ACC112 (cell line): ENCODE measurements at regions not wholly inside any gene's neighbourhood (a gene's known extent, or its start where the extent isn't known, plus 50 kb on each side); places are given as distances from the start of the nearest gene placed in this dataset.

ENCODE experiments used
- H2AFZ ChIP-seq: fragments of 200-600 bp; sonication (generic); one replicate; pipeline ENCODE4 v1.6.0; 2017; ENCODE audit warnings: antibody characterized with exemption, low read length; ENCODE audit not compliant: unreplicated experiment
- H3K27ac ChIP-seq: fragments of 200-600 bp; sonication (generic); 2 replicates; pipeline ENCODE4 v1.5.1; 2014; ENCODE audit warnings: low read depth, mild to moderate bottlenecking, antibody characterized with exemption, low read length, moderate library complexity
- H3K27me3 ChIP-seq: fragments of 200-600 bp; sonication (generic); 2 replicates; pipeline ENCODE4 v1.6.1; 2014; ENCODE audit warnings: mild to moderate bottlenecking, antibody characterized with exemption, low read length, moderate library complexity, mixed read lengths; ENCODE audit not compliant: insufficient read depth
- H3K36me3 ChIP-seq: fragments of 200-600 bp; sonication (generic); 2 replicates; pipeline ENCODE4 v1.6.1; 2016; ENCODE audit warnings: mild to moderate bottlenecking, antibody characterized with exemption, low read length, moderate library complexity, mixed read lengths; ENCODE audit not compliant: insufficient read depth
- H3K4me1 ChIP-seq: fragments of 200-600 bp; sonication (generic); one replicate; pipeline ENCODE4 v1.6.1; 2016; ENCODE audit warnings: low read length, mixed read lengths; ENCODE audit not compliant: insufficient read depth, unreplicated experiment, control insufficient read depth
- H3K4me3 ChIP-seq: fragments of 200-600 bp; sonication (generic); 2 replicates; pipeline ENCODE4 v1.5.1; 2014; ENCODE audit warnings: mild to moderate bottlenecking, low read depth, low read length
- H3K79me2 ChIP-seq: fragments of 200-600 bp; sonication (generic); one replicate; pipeline ENCODE4 v1.6.0; 2016; ENCODE audit warnings: low read length; ENCODE audit not compliant: control insufficient read depth, unreplicated experiment, insufficient read depth

DNA sequence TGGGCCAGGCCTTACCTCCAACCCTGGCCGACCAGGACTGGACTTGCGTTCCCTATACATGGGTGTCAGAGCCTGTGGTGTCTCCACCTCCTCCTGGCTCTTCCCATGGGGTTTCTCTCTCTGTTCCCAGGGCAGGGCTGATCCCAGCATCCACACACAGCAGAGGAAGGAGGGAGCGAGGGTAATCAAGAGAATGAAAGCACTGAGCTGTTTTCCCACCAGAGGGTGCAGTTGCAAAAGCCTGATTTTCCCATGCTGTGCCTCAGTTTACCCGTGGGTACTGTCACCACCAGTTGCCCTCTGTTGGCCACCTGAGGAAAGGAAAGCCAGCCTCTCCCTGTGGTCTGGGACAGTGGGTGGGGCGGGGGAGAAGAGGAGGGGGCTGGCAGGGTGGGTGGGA is 249.7 kb upstream of the GSE1 start:
- Histone ChIP-seq H3K36me3 (no peaks in the 10 kb centered on the region), H3K4me1 (peaks cover 9% of the 10 kb centered on the region), H3K27me3 (no peaks in the 10 kb centered on the region), H2AFZ (no peak overlapping the region), H3K27ac (no peak overlapping the region), H3K4me3 (no peak overlapping the region), H3K79me2 (no peaks in the 10 kb centered on the region)

DNA sequence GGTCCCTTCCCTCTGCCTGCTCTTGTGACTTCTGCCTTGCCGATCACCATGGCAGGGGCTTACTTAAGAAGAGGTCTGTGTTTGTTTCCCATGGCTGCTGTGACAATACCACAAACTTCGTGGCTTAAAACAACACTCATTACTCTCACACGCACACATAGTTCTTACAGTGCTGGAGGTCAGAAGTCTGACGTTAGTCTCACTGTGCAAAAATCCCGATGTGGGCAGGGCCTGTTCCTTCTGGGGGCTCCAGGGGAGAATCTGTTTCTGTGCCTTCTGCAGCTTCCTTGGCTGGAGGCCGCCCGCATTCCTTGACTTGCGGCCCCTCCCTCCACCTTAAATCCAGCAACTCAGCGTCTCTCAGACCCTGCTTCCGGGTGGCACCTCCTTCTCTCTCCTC is 249.2 kb upstream of the GSE1 start:
- Histone ChIP-seq H3K27ac (no peak overlapping the region), H3K4me3 (no peak overlapping the region), H3K27me3 (no peaks in the 10 kb centered on the region)

DNA sequence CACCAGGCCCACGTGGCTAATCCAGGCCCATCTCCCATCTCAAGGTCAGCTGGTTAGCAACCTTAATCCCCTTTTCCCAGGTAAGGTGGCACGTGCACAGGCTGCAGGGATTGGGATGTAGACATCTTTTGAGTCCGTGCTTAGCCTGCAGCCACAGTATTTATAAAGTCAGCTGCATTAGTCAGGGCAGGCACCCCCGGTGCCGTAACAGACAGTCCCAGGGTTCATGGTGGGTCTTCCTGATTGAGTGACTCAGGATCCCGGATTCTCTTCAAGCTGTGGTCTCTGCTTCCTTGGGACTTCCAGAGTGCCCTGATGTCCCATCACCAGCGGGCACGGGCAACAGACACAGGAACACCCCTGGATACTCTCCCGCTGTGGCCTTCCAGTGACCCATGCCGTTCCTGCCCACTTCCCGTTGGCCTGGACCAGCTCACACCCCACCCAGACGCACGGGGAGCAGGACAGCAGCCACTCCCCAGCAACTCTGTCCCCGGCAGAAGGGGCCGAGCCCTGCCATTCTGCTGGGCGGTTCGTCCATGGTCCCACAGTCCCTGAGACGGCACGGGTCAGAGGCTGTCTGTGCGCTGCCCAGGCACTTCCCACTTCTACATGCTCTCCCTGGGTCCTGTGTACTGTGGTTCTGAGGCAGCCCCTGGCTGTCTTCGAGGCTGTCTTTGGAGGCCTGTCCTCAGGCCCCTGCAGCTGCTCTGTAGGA is 248.6 kb upstream of the GSE1 start:
- Histone ChIP-seq H2AFZ (no peak overlapping the region), H3K36me3 (no peaks in the 10 kb centered on the region), H3K4me3 (no peak overlapping the region), H3K4me1 (peaks cover 2% of the 10 kb centered on the region), H3K79me2 (no peaks in the 10 kb centered on the region), H3K27me3 (no peaks in the 10 kb centered on the region), H3K27ac (no peak overlapping the region)

More for the DNA sequence above, 249.2 kb upstream of the GSE1 start:
- peaks cover 7% of the 10 kb centered on the region for H3K4me1 ChIP-seq
- H2AFZ ChIP-seq: no peak overlapping the region
- no peaks in the 10 kb centered on the region for H3K36me3 ChIP-seq
- H3K79me2 ChIP-seq: no peaks in the 10 kb centered on the region

DNA sequence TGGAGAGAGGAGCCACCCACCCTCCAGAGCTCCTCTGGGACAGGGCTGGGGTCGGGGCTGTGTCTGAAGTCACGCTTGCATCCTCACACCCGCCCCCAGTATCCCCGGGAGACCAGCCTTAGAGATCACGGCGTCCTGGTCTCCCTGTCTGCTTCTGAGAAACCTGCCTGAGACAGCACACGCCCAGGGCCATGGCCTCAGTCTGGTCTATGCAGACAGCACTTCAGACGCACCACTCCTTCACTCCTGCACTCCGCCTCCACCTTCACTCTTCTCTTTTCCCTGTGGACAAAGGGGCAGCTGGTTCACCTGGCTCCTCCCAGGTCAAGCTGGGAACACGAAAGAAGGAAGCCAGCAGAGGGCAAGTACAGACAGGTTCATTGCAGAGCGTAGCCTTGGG is 248.0 kb upstream of the GSE1 start:
- Histone ChIP-seq H3K4me3 (no peak overlapping the region), H3K79me2 (no peaks in the 10 kb centered on the region), H3K27me3 (no peaks in the 10 kb centered on the region), H3K4me1 (peaks cover 8% of the 10 kb centered on the region), H3K27ac (no peak overlapping the region), H2AFZ (no peak overlapping the region), H3K36me3 (no peaks in the 10 kb centered on the region)

DNA sequence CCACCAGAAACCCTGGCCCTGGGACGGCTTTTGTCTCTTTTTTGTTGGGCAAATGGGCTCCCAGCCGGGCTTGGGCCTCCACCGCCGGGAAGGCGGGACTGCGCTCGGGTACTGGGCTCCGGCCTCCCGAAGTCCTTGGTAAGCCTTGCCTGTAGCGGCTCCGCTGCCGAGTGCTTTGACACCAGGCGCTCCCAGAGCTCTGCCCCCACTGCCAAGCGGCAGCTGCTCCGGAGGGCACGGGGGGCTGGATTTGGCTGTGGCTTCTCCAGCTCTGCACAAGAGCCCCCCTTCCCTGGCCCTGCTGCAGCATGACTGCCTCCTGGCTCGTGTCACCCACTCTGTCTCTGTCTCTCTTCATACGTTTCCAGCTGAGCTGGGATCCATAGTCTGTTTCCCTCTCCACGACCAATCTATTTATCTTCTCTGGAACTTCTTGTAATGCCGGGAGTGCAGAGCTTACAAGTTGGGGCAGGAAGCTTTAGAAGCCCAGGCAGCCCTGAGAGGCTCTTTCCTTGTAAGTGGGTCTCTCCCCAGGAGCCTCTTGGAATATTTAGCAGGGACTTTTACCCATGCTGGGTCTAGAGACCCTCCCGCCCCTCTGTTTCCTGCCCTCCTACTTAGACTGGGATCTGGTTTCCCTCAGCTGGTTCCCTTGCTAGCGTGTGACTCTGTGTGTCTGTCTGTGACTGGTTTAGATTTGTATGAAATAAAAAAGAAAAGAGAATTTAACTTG is 246.9 kb upstream of the GSE1 start:
- H3K27me3 ChIP-seq: no peaks in the 10 kb centered on the region
- H3K79me2 ChIP-seq: no peaks in the 10 kb centered on the region
- H3K36me3 ChIP-seq: no peaks in the 10 kb centered on the region
- H2AFZ ChIP-seq: no peak overlapping the region
- peaks cover 17% of the 10 kb centered on the region for H3K4me1 ChIP-seq
- no peak overlapping the region for H3K27ac ChIP-seq
- no peak overlapping the region for H3K4me3 ChIP-seq

DNA sequence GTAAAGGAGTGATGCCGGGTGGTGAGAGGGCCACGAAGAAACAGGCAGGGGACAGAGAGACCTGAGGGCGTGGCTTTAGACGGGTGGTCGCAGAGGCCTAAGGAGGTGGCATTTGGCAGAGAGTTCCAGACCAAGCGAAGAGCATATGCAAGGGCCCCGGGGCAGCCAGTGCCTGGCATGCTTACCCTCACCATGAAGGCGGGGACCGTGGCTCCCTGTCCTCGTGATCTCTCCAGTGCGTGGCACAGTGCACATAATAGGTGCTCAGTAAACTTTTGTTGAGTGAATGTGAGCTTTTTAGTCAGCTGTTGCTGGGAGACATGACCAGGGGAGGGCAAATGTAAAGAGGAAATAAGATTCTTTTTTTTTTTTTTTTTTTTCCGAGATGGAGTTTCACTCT is 245.6 kb upstream of the GSE1 start:
- Histone ChIP-seq H3K27me3 (no peaks in the 10 kb centered on the region), H2AFZ (no peak overlapping the region), H3K27ac (no peak overlapping the region), H3K36me3 (no peaks in the 10 kb centered on the region), H3K79me2 (no peaks in the 10 kb centered on the region), H3K4me3 (no peak overlapping the region), H3K4me1 (peaks cover 29% of the 10 kb centered on the region)

DNA sequence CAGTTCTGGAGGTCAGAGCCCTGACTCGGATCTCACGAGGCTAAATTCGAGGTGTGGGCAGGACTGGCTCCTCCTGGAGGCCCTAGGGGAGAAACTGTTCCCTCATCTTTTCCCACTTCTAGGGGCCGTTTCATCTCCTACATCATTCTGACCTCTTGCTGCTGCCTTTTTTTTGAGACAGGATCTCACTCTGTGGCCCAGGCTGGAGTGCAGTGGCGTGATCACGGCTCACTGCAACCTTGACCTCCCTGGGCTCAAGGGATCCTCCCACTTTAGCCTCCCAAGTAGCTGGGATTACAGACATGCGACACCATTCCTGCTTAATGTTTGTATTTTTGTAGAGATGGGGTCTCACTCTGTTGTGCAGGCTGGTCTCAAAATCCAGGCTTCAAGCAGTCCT is 244.1 kb upstream of the GSE1 start:
- no peaks in the 10 kb centered on the region for H3K27me3 ChIP-seq
- H3K79me2 ChIP-seq: peaks cover 5% of the 10 kb centered on the region
- H3K36me3 ChIP-seq: no peaks in the 10 kb centered on the region
- peaks cover 40% of the 10 kb centered on the region for H3K4me1 ChIP-seq
- H3K27ac ChIP-seq: no peak overlapping the region
- no peak overlapping the region for H2AFZ ChIP-seq
- H3K4me3 ChIP-seq: no peak overlapping the region

DNA sequence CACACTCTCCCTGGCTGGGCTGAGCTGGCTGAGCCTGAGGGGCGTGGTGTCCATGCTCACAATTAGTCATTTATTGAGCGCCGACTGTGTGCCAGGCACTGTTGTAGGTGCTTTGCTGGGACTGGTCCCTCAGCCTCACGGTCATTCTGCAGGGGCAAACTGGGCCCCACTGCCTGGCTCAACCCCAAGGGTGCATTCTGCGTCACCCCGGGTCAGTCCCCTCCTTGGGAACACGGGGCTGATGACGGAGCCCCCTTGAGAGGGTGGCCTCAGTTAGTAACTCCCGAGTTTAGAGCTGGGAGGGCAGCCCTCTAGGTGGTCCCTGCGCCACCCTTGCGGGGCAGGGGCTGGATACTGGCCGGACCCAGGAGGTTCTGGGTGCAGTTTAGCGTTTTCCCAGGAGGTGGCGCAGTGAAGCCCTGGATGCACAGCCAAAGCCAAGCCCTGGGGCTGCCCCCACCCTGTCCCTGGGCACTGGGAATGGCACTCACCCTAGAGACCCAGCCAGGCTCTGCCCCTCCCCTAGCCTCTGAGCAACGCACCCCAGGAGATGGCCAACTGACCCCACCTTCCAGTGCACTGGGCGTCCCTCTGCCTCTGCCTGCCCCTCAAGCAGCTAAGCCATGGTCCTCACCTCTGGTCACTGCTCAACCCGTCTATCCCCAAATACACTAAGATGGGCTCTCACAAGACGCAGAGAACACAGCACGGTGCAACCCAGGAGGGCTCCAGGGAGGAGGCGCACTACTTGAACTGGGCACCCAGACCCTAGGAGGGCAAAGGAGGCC is 243.2 kb upstream of the GSE1 start:
- no peak overlapping the region for H2AFZ ChIP-seq
- H3K4me1 ChIP-seq: peaks cover 40% of the 10 kb centered on the region
- H3K36me3 ChIP-seq: no peaks in the 10 kb centered on the region
- no peak overlapping the region for H3K4me3 ChIP-seq
- H3K27me3 ChIP-seq: no peaks in the 10 kb centered on the region
- H3K79me2 ChIP-seq: peaks cover 9% of the 10 kb centered on the region
- H3K27ac ChIP-seq: peak overlapping the region; percentile 34

DNA sequence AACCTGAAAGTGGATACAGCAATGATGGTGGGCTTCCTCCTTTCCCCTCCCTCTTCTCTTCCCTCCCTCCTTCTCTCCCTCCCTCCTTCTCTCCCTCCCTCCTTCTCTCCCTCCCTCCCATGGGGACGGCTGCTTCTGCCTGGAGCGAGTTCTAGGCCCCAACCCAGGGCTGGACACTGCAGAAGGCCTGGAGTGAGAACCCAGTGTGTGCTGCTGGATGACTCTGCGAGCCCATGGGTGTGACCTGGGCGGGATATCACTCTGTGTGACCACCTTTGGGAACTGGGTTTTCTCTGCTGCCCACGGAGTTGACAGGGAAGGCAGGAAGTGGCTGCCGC is 242.6 kb upstream of the GSE1 start:
- Histone ChIP-seq H3K27ac (peak overlapping the region; percentile 34), H2AFZ (no peak overlapping the region), H3K79me2 (peaks cover 9% of the 10 kb centered on the region), H3K36me3 (no peaks in the 10 kb centered on the region), H3K4me1 (peaks cover 40% of the 10 kb centered on the region), H3K4me3 (peak overlapping the region; percentile 62), H3K27me3 (no peaks in the 10 kb centered on the region)

DNA sequence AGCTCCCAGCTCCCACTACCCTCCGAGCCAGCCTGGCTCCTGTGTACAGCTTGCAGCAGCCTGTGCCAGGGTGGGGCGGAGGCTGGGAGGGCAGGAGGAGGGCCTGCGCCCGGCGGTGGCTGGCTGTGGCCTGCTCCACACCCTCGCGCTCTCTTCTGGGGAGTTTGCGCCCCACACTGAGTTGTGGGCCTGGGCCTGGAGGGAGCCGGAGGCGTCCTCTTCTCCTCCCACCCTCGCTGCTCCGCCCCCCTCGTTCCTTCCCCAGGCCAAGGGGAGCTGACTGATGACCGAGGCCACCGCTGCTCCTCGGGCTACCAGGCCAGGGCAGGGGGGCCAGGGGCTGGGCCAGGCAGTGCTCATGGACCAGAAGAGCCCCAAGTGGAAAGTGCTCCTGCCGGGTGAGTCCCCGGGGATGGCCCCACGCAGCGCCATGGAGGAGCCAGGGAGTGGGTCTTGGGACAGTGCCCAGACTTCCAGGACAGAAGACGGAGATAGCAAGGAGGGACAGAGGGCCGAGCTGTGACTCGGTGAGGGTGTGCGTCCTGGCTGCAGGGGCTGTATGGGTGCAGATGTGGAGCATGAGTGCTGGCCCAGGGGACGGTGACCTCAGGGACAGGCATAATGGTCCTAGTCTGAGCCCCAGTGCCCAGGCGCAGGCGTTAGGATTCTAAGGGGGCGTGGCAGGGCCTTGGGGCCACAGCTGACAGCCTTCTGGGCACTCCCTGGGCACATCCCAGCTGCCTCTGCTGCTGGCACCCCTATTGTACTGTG is 242.1 kb upstream of the GSE1 start:
- Histone ChIP-seq H2AFZ (no peak overlapping the region), H3K79me2 (peaks cover 11% of the 10 kb centered on the region), H3K27ac (peak overlapping the region; percentile 34), H3K27me3 (no peaks in the 10 kb centered on the region), H3K36me3 (no peaks in the 10 kb centered on the region), H3K4me1 (peaks cover 40% of the 10 kb centered on the region), H3K4me3 (peak overlapping the region; percentile 62)
